NCI-H146 treated with DMSO at 0.1 percent for 48 hours (cell line): ENCODE measurements at regions not wholly inside any gene's neighbourhood (a gene's known extent, or its start where the extent isn't known, plus 50 kb on each side); places are given as distances from the start of the nearest gene placed in this dataset.
"Not testable (repeated sequence)": the region's sequence is repeated elsewhere in the genome, so short reads cannot be mapped to it uniquely, and the experiment has no call there.

Experiments
- DNase-seq: peaks from one replicate; lab custom pipeline; 2025; ENCODE audit not compliant: unreplicated experiment; lab: John Stamatoyannopoulos, UW

- no peak for DNase-seq
Measured at GRCh38 chr16:13612623-13613022, 307.3 kb upstream of the ERCC4 start.

GRCh38 chr16:13613165-13613564 is 306.8 kb upstream of the ERCC4 start:
- no peak for DNase-seq

GRCh38 chr16:13621639-13622038 is 298.3 kb upstream of the ERCC4 start:
- no peak for DNase-seq

- no peak for DNase-seq
Measured at GRCh38 chr16:13628156-13628555, 291.8 kb upstream of the ERCC4 start.

GRCh38 chr16:13629704-13630103 is 290.2 kb upstream of the ERCC4 start:
- DNase-seq, result no peak

- DNase-seq, result no peak
Measured at GRCh38 chr16:13630374-13630773, 289.6 kb upstream of the ERCC4 start.

- no peak for DNase-seq
Measured at GRCh38 chr16:13631213-13631767, 288.7 kb upstream of the ERCC4 start.

GRCh38 chr16:13631916-13632315 is 288.0 kb upstream of the ERCC4 start:
- no peak for DNase-seq

GRCh38 chr16:13632504-13632903 is 287.4 kb upstream of the ERCC4 start:
- DNase-seq, result not testable (repeated sequence)

- no peak for DNase-seq
Measured at GRCh38 chr16:13633391-13633861, 286.5 kb upstream of the ERCC4 start.

- DNase-seq, result no peak
Measured at GRCh38 chr16:13634253-13634652, 285.7 kb upstream of the ERCC4 start.

GRCh38 chr16:13634959-13635358 is 285.0 kb upstream of the ERCC4 start:
- no peak for DNase-seq

- no peak for DNase-seq
Measured at GRCh38 chr16:13638218-13638617, 281.7 kb upstream of the ERCC4 start.

GRCh38 chr16:13643412-13643811 is 276.5 kb upstream of the ERCC4 start:
- DNase-seq, result no peak

- no peak for DNase-seq
Measured at GRCh38 chr16:13645601-13646245, 274.2 kb upstream of the ERCC4 start.

- DNase-seq, result no peak
Measured at GRCh38 chr16:13660807-13661206, 259.1 kb upstream of the ERCC4 start.

- no peak for DNase-seq
Measured at GRCh38 chr16:13665876-13666275, 254.1 kb upstream of the ERCC4 start.

- no peak for DNase-seq
Measured at GRCh38 chr16:13672196-13672595, 247.8 kb upstream of the ERCC4 start.

- DNase-seq, result no peak
Measured at GRCh38 chr16:13680021-13680889, 239.7 kb upstream of the ERCC4 start.

- DNase-seq, result no peak
Measured at GRCh38 chr16:13684819-13685563, 235.0 kb upstream of the ERCC4 start.

- DNase-seq, result no peak
Measured at GRCh38 chr16:13696017-13696416, 223.9 kb upstream of the ERCC4 start.
